Hematopoietic multipotent progenitor cell (in vitro differentiated cells): ENCODE measurements at regions not wholly inside any gene's neighbourhood (a gene's known extent, or its start where the extent isn't known, plus 50 kb on each side); places are given as distances from the start of the nearest gene placed in this dataset.
"Not testable (repeated sequence)": the region's sequence is repeated elsewhere in the genome, so short reads cannot be mapped to it uniquely, and the experiment has no call there.

Source experiments
- DNase-seq, 3 donors: peaks; one replicate each; pipeline ENCODE4 v3.0.0-alpha.2; 2011 to 2015; ENCODE audit warnings: low read depth in 2 of 3, low spot score in 2 of 3

DNA sequence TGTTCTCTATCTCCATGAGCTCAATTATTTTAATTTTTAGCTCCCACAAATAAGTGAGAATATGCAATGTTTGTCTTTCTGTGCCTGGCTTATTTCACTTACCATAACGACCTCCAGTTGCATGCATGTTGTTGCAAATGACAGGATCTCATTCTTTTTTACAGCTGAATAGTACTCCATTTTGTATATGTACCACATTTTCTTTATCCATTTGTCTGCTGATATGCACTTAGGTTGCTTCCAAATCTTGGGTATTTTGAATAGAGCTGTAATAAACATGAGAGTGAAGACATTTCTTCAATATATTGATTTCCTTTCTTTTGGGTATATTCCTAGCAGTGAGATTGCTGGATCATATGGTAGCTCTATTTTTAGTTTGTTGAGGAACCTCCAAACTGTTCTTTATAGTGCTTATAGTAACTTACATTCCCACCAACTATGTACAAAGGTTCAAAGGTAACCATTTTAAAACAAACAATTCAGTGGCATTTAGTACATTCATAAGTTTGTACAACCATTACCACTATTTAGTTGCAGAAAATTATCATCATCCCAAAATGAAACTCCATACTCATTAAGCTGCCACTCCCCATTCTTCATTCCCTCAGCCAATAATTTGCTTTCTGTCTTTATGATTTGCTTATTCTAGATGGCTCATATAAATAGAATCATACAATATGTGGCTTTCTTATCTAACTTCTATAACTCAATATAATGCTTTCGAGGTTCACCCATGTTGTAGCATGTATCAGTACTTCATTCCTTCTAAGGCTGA, 255.9 kb upstream of the NFIA start:
- no peak for DNase-seq

DNA sequence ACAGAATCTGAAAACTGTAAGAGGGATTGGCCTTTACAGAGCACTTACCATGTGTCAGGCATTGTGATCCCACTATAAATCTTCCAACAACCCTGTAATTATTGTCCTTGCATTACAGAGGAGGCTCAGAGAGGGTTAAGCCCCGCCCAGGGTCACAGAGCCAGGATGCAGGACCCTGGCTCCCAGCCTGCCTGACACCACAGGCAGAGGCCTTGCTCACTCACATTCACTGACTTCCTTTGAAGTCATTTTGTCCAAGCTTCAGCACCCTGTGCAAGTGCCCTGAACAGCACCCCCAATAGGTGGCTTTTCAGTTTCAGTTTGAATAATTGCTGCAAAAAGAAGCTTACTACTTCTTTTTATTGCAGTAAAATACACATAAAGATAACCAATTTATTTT, 256.8 kb upstream of the NFIA start:
- DNase-seq: no peak

DNA sequence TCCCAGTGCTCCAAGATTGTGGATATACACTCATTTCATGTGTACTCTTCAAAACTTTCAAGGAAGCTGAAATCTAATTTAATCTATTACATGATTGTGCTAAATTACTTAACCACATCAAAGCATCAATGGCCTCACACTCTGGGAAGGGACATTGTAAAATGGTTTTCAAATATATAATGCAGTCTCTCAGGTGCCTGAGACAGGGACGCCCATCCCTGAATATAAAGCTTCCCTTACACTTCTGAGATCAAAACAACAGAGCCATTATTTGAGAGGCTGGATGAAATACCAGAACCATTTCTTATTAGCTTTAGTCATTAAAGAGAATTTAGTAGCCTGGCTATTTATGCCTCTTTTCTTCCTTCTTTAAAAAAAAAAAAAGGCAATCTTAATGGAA, 259.2 kb upstream of the NFIA start:
- DNase-seq: no peak

DNA sequence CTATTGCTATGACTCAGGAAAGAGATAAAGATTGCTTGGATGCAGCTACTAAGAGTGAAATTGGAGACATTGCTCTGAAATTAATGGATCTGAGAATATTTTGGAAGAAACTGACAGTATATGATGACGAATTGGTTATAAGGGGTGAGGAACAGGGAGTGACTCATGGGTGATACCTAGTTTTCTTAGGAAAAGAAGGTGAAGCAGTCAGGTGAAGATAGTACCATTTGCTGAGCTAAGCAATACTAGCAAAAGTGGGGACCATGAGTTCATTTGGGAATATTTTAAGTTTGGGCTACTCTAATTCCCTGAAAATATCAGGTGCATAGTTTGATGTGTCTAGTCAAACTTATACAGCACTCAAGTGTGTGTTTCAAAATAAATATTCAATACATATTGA, 260.1 kb upstream of the NFIA start:
- DNase-seq: no peak

DNA sequence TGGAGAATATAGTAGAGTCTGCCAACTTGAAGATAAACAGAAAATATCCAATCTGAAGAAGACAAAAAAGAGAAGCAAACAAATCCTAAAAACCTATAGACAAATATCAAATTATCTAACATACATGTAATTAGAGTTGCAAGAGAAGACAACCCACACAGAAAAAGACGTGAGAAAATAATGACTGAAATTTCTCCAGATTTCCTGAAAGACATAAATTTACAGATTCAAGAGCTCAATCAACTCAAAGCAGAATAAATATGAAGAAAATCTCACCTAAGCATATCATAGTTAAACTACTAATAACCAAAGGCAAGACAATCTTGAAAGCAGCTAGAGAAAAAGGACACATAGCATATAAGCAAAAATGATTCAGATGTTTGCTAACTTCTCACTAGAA, 261.2 kb upstream of the NFIA start:
- DNase-seq: no peak

DNA sequence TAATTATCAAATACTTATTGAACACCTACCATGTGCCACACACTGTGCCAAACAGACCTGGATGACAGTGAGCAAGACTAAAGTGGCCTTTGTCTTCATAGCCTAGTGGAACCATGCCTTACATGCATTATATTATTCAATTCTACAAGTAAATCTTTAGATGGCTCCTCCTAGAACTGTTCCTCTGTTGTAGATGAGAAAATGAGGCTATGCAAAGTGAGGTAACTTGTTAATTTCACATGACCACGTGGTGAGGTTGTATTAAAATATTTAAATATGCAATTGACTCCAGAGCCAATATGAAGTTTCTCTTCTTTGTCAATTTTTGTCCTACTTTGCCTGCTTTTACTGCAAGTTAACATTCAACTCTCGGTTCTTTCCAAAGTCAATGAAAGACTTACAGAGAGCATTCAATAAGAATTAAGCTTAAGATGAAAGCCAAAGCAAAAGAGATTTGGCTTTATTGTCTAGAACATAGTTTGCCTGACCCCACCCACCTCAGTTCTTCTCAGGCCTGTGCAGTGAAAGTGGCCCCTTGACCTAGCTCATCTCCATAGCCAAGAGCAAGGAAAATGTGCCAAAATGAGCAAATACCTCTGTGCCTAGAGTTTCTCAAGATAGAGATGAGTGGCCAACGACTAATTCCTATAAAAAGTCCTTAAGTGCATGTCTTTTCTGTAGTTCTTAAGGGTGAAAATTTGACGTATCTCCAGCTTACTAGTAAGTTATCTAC, 263.2 kb upstream of the NFIA start:
- no peak for DNase-seq

DNA sequence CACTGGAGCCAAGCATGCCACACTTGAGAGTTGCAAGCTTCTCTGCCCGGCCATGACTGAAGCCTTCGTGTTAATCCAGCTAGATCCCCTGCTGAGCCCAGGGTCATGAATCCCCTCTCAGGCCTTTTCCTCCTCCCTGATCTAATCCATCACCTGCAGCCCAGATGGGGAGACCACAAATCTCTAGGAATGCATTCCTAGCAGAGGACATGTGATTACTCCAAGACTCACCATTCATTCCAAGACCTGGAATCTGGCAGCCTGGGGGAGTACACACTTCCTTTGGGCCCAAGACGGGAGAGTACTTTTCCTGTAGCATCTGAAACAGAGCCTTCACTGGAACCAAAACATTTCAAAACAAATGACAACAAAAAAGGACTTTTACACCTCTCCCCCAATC, 269.3 kb upstream of the NFIA start:
- no peak for DNase-seq

DNA sequence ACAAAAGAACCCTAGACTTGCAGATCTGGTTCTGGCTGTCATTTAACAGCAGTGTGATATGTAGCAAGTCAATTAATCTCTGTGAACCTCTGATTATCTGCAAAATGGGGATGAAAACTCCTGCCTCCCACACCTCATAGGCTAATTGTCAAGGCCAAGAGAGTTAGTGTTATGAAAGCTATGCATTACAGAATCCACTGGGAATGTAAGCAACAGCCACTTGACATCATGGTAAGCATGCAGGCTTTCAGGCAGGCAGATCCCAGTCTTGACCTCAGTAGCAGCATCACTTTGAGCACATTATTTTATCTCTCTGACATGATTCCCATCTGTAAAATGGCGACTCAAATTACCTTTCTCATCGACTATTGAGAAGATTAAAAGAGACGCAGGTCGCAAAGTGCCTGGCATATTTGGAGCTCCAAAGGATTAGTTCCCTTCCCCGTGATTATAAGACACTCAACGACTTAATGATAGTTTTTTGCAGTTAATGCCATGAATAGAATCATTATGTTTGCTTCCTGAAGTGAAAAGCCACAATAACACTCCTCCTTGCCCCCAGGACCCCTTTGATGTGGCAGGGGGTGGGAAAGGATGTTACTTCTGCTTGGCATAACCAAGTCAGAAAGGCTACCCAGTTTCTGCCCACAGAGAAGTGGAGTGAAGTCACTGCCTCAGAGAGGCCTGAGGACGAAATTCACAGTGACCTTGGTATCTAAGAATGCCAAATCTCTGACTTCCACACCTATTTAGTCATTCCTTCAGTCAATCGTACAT, 273.0 kb upstream of the NFIA start:
- DNase-seq: no peak

DNA sequence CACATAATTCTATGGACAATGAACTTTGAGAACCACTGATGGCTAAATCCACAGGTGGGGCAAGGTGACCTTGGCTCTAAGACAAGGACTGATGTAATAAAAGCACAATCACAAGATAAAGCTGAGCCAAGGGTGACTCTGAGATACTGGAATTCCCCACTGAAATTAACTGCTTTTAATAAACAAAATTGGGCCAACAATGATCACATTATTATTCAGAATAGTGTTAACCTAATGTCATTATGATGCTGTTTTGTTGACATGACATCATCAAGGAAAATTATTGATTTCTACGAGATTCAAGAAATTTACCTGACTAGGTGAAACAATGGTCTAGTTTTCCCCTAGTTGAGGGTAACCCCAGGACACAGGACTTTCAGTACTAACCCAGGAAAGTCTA, 273.7 kb upstream of the NFIA start:
- no peak for DNase-seq

DNA sequence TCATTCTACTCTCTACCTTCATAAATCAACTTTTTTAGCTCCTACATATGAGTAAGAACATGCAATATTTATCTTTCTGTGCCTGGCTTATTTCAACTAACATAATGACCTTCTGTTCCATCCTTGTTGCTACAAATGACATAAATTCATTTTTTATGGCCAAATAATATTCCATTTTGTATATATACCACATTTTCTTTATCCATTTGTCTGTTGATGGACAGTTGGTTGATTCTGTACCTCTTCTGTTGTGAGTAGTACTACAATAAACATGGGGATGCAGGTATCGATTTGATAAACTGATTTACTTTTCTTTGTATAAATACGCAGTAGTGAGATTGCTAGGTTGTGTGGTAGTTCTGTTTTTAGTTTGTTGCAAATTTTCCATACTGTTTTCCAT, 279.5 kb upstream of the NFIA start:
- DNase-seq: no peak

DNA sequence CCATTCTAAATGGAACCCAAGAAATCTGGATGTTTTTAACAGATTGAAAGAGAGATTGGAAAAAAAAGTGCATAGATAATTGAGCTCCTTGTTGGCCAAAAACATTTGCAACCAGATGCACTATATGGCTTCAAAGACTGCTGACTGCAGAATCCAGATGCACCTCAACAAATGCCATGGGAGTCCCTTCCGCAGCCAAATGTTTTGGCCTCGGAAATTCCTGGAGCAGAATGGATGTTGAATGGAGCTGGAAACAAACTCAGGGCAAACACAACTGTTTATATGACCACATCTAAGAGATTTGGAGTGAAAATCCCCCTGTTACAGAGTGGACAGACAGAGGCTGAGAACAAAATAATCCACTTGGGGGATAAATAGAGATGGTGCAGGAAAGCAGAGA, 285.0 kb upstream of the NFIA start:
- DNase-seq: no peak

DNA sequence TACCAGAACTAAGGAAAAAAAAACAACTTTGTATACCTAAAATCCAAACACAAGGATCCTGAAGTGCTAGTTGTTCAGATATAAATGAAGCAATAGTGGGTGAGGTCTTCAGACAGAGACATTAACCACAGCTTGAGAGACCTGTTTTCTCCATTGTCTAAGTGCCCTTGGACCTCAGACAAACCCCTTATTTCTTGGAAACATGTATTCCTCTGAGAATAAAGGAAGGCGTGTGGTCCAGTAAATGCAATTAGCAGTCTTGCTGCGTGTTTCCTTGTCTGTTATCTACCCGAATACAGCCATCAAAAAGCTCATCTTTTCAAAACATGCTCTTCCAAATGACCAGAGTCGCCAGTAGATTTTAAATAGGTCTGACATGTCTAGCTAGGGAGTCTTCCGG, 291.1 kb upstream of the NFIA start:
- no peak for DNase-seq

DNA sequence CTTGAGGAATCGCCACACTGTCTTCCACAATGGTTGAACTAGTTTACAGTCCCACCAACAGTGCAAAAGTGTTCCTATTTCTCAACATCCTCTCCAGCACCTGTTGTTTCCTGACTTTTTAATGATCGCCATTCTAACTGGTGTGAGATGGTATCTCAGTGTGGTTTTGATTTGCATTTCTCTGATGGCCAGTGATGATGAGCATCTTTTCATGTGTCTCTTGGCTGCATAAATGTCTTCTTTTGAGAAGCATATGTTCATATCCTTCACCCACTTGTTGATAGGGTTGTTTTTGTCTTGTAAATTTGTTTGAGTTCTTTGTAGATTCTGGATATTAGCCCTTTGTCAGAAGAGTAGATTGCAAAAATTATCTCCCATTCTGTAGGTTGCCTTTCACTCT, 309.3 kb upstream of the NFIA start:
- not testable (repeated sequence) for DNase-seq

DNA sequence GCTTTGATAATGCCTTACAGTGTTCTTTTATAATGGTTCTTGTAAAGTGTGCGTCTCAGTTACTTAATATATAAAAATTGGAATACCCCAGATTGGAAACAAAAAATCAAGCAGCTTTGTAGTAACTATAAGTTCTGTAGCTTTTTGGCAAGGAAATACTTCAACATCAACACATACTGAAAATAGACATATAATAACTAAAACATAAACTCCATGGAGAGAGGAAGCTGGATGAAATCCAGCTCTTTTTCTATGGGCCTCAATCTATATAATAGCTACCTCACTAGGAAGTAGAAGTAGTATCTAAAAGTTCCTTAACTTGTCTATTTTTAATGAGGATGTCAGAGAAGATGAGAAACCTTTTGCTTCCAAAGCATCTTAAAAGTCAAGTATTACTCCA, 313.3 kb upstream of the NFIA start:
- DNase-seq: no peak

DNA sequence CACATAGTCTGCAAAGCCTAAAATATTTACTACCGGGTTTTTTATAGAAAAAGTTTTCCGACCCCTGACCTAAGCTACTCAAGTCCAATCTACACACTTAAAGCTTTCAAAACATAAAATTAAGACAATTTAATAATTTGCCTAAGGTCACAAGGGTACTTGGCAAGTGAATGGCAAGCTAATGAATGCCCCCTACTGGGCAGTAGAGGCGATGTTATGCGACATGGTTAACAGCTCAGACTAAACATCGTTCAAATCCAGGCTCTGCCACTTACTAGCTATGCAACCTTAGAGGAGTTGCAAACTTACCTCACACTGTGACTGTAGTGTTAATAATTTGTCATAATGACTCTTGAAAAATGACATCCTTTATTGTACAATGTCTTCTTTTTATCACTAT, 317.2 kb upstream of the NFIA start:
- DNase-seq: peak in 2 of 3 donors; percentile 33 to 72

DNA sequence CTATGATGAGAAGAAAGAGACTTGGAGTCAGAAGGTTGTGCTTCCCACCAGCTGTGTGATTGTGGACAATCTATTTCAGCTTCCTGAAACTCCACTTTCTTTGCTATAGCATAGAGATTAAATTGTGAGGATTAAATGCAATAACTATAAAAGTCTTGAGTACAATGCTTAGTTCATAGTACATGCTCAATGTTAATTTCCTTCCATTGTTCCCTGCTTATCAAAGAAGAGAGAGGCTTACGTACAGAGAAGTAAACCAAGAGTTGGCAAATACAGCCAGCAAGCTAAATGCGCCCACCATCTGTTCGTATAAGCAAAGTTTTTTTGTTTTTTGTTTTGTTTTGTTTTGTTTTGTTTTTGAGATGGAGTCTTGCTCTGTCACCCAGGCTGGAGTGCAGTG, 317.9 kb upstream of the NFIA start:
- no peak for DNase-seq

DNA sequence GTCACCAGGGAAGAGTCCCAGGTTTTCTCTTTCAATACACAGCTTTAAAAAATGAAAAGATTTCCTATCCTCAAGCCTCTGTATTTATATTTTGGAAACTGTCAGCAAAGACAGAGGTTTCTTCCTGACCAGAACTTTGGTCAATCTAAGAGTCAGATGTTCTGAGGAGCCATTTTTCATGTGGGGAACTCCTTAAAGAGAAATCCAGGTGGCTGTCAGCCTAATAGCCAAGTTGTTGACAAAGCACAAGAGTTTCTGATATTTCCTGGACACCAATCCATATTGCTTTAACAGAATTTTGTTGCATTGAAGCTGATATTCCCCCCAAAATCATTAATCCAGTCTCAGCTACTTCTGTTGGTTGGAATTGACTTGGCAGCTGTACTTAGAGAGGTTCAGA, 318.6 kb upstream of the NFIA start:
- DNase-seq: no peak

DNA sequence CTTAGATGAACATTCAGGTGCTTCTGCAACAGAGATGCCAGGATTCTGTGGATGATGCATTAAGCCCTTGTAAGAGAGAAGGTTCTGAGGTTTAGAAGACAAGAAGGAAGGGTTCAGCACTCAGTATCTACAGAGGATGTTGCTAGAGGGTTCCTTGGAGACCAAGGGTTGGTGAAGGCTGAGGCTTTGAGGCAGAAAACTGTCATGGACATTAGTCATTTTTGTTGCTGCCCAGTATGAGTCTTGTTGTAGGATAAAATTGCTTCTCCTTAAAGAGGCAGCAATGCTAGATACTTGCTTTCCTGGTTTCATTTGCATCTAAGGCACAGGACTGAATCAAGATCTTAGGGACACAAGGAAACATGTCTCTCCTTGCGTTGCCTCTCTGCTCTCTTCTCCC, 319.4 kb upstream of the NFIA start:
- DNase-seq: no peak

DNA sequence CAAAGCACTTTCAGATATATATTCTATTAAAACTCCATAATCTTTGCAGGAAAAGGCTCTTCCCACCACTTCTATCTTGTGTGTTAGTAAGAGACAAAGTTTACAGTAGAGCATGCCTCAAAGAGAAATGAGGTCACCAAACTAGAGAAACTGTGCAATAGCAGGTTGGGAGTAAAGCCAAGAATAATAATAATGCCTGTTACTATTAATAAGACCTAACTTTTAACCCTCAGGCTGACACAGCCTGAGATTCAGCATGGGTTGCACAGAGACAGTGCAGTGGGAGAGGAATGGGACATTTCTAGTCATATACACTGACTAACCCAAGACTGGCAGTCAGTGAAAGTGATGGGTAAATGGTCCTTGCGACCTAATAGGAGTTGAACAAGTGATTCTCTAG, 320.2 kb upstream of the NFIA start:
- DNase-seq: no peak

DNA sequence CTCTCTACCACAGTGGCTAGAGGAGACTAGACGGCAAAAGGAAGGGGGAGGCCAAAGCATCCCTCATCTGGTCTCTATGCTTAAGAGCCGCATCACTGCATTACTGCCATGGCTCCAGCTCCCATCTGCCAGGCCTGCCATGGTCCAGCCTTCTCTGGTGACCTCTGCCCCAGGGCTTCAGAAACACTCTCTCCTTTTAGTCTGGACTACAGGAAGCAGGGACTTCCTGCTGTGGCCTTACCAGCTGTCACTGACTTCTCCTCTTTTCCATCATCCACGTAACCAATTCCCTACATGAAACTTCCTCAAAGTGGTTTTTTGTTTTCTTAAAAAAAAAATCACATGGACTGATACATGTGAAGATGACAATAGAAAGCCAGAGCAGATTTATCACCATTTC, 323.1 kb upstream of the NFIA start:
- peak in 1 of 3 donors; percentile 18 for DNase-seq

DNA sequence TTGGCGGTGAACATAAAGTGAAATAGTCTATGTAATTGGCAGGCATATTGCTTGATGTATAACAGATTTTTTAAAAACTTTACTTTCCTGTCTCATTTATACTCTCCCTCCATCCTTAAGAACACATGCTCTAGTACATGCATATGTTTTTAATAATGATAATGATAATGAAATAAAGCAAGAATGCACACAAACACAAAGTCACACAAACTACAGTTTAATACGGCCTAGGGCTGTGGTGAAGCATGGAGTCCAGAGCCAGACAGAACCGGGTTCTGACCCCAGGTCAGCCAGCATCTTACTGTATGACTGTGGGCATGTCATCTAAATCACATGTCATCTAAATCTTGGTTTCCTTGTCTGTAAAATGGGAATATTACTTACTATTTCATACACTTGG, 324.9 kb upstream of the NFIA start:
- no peak for DNase-seq
